ENCODE measurements at regions not wholly inside any gene's neighbourhood (a gene's known extent, or its start where the extent isn't known, plus 50 kb on each side); places are given as distances from the start of the nearest gene placed in this dataset.

GRCh38 chr1:23629708-23630290 is 61.8 kb upstream of the RPL11 start:
- TF ChIP-seq, protein P1, sequence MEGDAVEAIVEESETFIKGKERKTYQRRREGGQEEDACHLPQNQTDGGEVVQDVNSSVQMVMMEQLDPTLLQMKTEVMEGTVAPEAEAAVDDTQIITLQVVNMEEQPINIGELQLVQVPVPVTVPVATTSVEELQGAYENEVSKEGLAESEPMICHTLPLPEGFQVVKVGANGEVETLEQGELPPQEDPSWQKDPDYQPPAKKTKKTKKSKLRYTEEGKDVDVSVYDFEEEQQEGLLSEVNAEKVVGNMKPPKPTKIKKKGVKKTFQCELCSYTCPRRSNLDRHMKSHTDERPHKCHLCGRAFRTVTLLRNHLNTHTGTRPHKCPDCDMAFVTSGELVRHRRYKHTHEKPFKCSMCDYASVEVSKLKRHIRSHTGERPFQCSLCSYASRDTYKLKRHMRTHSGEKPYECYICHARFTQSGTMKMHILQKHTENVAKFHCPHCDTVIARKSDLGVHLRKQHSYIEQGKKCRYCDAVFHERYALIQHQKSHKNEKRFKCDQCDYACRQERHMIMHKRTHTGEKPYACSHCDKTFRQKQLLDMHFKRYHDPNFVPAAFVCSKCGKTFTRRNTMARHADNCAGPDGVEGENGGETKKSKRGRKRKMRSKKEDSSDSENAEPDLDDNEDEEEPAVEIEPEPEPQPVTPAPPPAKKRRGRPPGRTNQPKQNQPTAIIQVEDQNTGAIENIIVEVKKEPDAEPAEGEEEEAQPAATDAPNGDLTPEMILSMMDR (IDR thresholded peaks at IDR 0.05) = no peak
- TF ChIP-seq POLR2A (IDR thresholded peaks at IDR 0.05) = no peak
- DNase-seq (no peak), ATAC-seq (no peak)
- Histone ChIP-seq H3K4me3 (no peak overlapping the region), H3K4me1 (peaks cover 0 to 9% (median 8%) of the 10 kb centered on the region in 12 donors), H3K27ac (no peak overlapping the region), H3K36me3 (no peaks in the 10 kb centered on the region), H3K27me3 (no peaks in the 10 kb centered on the region), H3K9me3 (no peaks in the 10 kb centered on the region)
- WGBS, 4 donors = 79 to 84% (median 83%) methylated on average over 4 of the region's 4 CpGs
- intact Hi-C loops (cut with DNase I) = loop anchor here in 2 of 10 donors (5.0 kb wide), 2 partner anchors 37 to 47 kb away; no protein-coding TSS in a partner anchor

DNA sequence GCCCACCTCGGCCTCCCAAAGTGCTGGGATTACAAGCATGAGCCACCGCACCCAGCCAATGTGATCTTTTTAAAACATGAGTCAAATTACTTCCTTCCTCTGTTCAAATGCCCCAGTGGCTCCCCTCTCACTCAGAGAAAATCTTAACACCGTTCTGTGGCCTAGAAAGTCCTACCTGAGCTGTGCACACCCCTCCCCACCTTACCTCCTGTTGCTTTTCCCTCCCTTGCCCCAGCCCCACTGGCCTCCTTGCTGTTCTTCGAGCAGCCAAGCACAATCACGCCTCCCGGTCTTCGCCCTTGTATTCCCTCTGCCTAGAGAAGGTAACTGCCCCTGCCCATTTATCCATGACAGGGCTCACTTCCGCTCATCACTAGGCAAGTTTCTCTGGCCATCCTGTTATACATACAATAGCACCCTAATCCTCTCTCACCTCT is 62.6 kb upstream of the RPL11 start:
- Histone ChIP-seq H3K27ac (no peak overlapping the region), H3K4me1 (peaks cover 0 to 1% (median 0%) of the 10 kb centered on the region in 12 donors), H3K4me3 (no peak overlapping the region), H3K36me3 (no peaks in the 10 kb centered on the region), H3K9me3 (no peaks in the 10 kb centered on the region), H3K27me3 (no peaks in the 10 kb centered on the region)
- WGBS, 4 donors = 68 to 74% (median 72%) methylated on average over 7 to 8 of the region's 8 CpGs
- no peak for ATAC-seq
- TF ChIP-seq, protein P1 (IDR thresholded peaks at IDR 0.05) = no peak
- TF ChIP-seq POLR2A (IDR thresholded peaks at IDR 0.05) = no peak
- intact Hi-C loops (cut with DNase I) = no loop called here
- no peak for DNase-seq

- Histone ChIP-seq H3K9me3 (no peaks in the 10 kb centered on the region), H3K27ac (no peak overlapping the region), H3K27me3 (no peaks in the 10 kb centered on the region), H3K36me3 (no peaks in the 10 kb centered on the region), H3K4me1 (no peaks in the 10 kb centered on the region), H3K4me3 (no peak overlapping the region)
- DNase-seq = no peak
- no peak for ATAC-seq
- WGBS, 4 donors = 69 to 76% (median 73%) methylated on average over 11 of the region's 11 CpGs
- intact Hi-C loops (cut with DNase I) = no loop called here
- TF ChIP-seq POLR2A (IDR thresholded peaks at IDR 0.05) = no peak
- TF ChIP-seq, protein P1 (IDR thresholded peaks at IDR 0.05) = no peak
Observed at GRCh38 chr1:23627069-23627735, 64.4 kb upstream of the RPL11 start.

DNA sequence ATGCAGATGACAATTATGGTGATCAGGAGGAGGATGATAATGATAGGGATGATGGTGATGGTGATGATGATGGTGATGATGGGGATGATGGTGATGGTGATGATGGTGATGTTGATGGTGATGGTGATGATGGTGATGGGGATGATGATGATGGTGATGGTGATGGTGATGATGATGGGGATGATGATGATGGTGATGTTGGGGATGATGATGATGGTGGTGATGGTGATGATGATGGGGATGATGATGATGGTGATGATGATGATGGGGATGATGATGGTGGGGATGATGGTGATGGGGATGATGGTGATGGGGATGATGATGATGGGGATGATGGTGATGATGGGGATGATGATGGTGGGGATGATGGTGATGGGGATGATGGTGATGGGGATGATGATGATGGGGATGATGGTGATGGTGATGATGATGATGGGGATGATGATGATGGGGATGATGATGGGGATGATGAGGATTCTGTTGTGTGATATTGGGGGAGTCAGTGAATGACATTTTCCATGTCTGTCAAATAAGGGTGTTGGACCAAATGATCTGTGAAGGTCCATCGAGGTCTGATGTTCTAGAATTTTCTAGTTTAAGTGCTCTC is 65.6 kb upstream of the RPL11 start:
- TF ChIP-seq POLR2A (IDR thresholded peaks at IDR 0.05) = no peak
- TF ChIP-seq, protein P1 (IDR thresholded peaks at IDR 0.05) = no peak
- H3K9me3 ChIP-seq = no peaks in the 10 kb centered on the region
- 81 to 86% (median 84%) methylated on average over 1 of the region's 1 CpG for WGBS, 4 donors
- intact Hi-C loops (cut with DNase I) = no loop called here
- no peak overlapping the region for H3K4me3 ChIP-seq
- H3K4me1 ChIP-seq = no peaks in the 10 kb centered on the region
- ATAC-seq = no peak
- H3K27ac ChIP-seq = no peak overlapping the region
- H3K36me3 ChIP-seq = no peaks in the 10 kb centered on the region
- DNase-seq = no peak
- H3K27me3 ChIP-seq = no peaks in the 10 kb centered on the region

Measured in heart left ventricle (tissue), 16 donors.